ENCODE measurements at regions not wholly inside any gene's neighbourhood (a gene's known extent, or its start where the extent isn't known, plus 50 kb on each side); places are given as distances from the start of the nearest gene placed in this dataset.

DNA sequence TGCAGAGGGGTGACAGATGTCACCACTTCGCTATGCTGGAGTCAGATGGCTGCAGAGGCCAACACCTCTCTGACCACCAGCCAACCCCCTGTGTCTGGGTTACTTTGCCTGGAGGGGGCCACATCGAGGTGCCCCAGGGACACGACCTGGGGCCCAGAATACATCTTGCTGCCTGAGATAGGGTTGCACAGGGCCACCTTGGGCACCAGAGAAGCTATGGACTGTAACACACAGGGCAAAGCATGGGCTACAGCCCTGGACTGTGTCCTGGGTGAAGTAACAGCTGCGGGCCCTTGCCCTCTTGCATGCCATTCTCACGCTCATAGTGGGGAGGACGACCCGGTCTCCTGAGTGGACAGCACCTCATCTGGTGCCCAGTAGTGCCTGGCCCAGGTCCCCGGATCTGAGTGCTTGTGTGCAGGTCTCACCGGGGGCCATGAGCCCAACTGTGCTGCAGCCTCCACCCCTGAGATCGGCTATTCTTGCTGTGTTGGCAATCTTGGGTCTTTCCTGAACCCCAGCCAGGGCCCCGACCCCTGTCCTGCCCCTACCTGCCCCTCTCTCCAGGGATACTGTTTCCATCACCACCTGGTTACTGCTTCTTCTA is 115.2 kb upstream of the GDF10 start:
- Histone ChIP-seq H3K36me3 (no peaks in the 10 kb centered on the region), H3K4me3 (no peak overlapping the region)
- DNase-seq, result no peak

DNA sequence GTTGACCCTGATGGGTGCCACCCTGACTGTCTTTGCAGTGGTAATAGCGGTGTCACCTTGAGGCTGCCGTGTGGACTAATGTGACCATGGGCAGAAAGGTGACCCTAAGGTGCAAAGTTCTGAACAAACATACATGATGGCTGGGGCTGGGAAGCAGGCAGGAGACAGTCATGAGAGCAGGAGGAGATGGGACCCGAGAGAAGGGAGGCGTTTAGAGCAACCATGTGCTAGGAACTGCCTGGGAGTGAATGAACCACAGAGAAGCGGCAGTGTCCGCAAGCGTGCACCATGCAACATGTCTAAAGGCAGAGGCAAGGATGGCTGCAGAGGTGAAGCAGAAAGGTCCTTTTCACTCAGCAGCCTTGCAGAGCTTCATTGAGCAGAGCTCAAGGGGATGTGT is 113.1 kb upstream of the GDF10 start:
- no peaks in the 10 kb centered on the region for H3K9me3 ChIP-seq
- no peaks in the 10 kb centered on the region for H3K36me3 ChIP-seq

More for the DNA sequence above, 115.2 kb upstream of the GDF10 start:
- no peaks in the 10 kb centered on the region for H3K27me3 ChIP-seq
- no peaks in the 10 kb centered on the region for H3K9me3 ChIP-seq

DNA sequence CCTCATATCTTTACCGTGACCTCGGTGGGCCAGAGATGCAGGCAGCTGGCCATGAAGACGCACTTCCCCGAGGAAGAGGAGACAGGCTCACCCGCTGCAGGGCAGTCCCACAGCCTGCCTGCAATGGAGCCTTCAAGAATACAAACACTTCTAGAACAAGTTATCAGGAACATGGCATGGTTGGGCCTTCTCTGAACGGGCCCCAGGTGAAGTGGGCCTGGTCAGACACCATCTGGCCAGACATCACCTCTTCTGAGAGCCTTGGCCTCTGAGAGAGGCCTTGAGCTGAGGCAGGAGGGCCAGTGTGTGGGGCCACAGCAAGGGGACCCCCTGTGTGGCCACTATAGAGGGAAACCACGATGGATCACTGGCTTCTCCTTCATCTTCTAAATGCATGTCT is 112.4 kb upstream of the GDF10 start:
- H3K9me3 ChIP-seq, result no peaks in the 10 kb centered on the region
- no peaks in the 10 kb centered on the region for H3K27me3 ChIP-seq
- H3K4me3 ChIP-seq, result no peak overlapping the region
- no peaks in the 10 kb centered on the region for H3K36me3 ChIP-seq
- DNase-seq, result no peak

More for the DNA sequence above, 113.1 kb upstream of the GDF10 start:
- Histone ChIP-seq H3K27me3 (no peaks in the 10 kb centered on the region), H3K4me3 (no peak overlapping the region)
- no peak for DNase-seq

DNA sequence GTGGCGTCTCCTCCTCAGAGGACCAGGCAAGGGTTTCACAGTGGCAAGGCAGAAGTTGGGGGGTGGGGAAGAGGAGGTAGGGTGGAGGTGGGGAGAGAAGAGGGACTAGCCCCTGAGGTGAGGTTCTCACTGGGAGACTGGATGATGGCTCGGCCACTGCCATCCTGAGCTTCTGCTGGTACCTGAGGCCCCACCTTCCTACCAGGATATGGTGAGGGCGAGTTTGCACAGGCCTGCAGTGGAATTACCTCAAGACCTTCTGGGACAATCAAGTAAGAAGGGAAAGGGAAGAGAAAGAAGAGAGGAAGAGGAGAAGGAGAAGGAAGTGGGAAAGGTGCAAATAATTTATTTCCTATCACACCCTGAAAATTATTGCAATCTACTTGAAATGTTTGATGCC is 111.8 kb upstream of the GDF10 start:
- Histone ChIP-seq H3K27me3 (no peaks in the 10 kb centered on the region), H3K36me3 (no peaks in the 10 kb centered on the region), H3K9me3 (no peaks in the 10 kb centered on the region), H3K4me3 (no peak overlapping the region)
- DNase-seq, result no peak

DNA sequence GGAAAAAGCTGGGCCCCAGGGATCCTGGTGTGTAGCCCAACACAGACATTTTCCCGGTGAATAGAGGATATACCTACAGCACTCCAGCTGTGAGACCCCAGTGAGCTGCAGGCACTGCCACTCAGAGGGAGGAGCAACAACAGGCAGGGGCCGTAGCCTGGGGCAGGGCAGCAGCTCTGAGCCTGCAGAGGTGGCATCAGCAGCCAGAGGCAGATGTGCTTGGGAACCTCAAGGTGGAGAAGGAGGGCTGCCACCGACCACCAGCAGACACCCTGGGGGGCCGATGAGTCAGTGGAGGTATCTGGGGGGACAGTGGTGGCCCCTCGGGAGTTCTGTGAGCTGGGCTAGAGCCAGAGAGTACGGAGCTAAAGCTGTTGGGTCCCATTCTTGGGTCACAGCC is 110.2 kb upstream of the GDF10 start:
- Histone ChIP-seq H3K27me3 (no peaks in the 10 kb centered on the region), H3K9me3 (no peaks in the 10 kb centered on the region), H3K36me3 (no peaks in the 10 kb centered on the region), H3K4me3 (no peak overlapping the region)
- DNase-seq, result no peak

DNA sequence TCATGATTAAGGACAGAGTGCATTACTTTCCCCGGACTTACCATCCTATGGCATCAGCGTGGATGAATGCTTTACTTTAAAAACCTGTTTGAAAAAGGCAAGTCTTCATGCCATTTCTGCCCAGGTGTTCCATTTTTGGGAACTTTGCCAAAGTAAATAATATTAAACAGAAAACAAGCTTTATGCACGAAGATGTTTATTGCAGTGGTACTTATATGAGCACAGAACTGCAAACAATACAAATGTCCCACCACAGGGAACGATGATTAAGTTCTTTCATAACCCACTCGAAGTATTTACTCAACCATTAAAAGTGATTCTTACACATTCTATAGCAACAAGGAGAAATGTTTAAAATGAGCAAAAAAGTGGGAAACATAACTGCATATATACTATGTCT is 109.7 kb upstream of the GDF10 start:
- Histone ChIP-seq H3K27me3 (no peaks in the 10 kb centered on the region), H3K4me3 (no peak overlapping the region), H3K36me3 (no peaks in the 10 kb centered on the region), H3K9me3 (no peaks in the 10 kb centered on the region)
- DNase-seq, result no peak

DNA sequence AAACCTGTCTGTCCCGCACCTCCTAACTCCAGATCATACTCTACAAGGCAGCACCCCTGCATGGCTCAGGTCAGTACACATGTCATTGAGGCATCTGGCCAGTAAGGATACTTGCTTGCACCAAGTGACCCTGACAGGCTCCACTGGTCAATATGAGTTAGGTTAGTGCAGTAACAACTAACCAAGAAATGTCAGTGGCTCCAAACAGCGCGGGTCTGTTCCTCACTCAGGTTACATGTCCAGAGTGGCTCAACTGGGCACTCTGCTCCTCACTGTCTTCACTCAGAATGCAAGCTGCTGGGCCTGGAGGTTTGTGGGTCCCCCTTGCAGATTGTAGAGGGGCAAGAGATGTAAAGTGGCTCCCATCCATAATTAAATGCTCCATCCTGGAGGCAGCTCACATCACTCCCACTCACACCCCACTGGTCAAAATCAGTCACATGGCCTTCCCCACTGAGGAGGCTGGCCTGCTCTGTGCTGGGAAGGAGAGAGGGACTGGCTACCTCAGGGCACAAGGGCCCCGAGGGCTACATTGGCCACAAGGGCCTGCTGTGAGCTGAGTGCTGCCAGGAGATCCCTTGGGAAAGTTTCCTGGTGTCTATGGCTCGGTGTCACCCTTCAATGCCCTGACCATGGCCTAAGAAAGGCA is 109.1 kb upstream of the GDF10 start:
- no peaks in the 10 kb centered on the region for H3K36me3 ChIP-seq
- DNase-seq, result no peak
- H3K9me3 ChIP-seq, result no peaks in the 10 kb centered on the region
- no peaks in the 10 kb centered on the region for H3K27me3 ChIP-seq
- no peak overlapping the region for H3K4me3 ChIP-seq

DNA sequence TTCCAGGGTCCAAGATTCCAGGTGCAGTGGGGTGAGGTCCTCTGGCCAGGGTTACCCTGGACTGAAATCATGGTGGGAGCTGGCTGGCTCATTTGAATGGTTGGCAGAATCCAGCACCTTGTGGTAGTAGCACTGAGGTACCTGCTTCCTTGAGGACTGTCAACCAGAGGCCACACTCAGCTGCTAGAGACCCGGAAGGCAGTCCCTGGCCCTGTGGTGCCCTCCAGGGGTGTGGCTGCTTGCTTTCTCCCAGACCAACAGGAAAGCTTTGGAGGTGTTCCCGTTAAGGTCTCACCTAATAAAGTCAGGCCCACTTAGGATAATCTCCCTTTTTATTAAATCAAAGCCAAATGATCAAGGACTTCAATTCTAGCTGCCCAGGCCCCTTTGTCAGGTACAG is 107.7 kb upstream of the GDF10 start:
- no peaks in the 10 kb centered on the region for H3K27me3 ChIP-seq
- H3K9me3 ChIP-seq, result no peaks in the 10 kb centered on the region
- H3K36me3 ChIP-seq, result no peaks in the 10 kb centered on the region
- H3K4me3 ChIP-seq, result no peak overlapping the region
- DNase-seq, result no peak

DNA sequence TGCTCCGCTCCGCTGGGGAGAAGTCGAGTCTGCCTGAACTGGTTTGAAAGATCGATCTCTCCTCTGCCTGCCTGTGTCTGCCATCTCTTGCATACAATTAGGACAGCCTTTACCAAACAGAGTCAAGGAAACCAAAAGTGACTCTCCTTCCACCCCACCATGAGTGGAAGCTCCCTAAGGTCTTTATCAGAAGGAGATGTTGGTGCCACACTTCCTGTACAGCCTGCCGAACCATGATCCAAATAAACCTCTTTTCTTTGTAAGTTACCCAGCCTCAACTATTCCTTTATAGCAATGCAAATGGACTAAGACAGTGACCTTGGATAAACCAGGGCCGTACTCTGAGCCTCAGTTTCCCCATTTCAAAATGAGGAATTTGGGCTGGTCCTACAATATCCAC is 106.3 kb upstream of the GDF10 start:
- Histone ChIP-seq H3K4me3 (no peak overlapping the region), H3K27me3 (no peaks in the 10 kb centered on the region), H3K36me3 (no peaks in the 10 kb centered on the region), H3K9me3 (no peaks in the 10 kb centered on the region)
- no peak for DNase-seq

DNA sequence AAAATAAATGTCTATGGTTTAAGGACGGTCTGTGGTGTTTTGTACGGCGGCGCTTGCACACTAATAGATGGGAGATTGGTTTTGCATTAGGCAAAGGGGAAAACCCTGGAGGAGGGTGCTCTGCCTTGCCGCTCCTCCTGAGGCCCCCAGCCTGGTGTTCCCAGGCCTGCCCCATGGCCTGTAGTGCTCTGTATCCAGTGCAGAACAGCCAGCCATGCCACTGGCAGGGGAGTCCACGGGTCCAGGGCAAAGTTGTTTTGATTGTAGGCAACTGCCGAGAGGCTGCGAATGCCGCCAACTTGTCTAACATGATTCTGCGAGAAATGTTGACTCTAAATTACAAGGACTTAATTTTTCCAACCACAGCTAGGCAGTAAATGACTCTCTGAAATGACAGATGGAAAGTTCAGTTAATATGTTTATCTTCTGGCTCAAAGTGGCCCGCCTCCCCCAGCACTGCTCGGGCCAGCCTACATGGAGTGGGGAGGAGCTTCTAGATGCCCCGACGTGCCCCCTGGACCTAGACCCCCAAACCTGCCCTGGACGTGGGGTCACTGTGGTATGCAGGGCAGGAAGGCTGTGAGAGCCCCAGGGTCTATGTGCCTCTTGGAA is 104.6 kb upstream of the GDF10 start:
- H3K36me3 ChIP-seq, result no peaks in the 10 kb centered on the region
- H3K4me3 ChIP-seq, result no peak overlapping the region
- no peaks in the 10 kb centered on the region for H3K27me3 ChIP-seq
- no peak for DNase-seq
- no peaks in the 10 kb centered on the region for H3K9me3 ChIP-seq

DNA sequence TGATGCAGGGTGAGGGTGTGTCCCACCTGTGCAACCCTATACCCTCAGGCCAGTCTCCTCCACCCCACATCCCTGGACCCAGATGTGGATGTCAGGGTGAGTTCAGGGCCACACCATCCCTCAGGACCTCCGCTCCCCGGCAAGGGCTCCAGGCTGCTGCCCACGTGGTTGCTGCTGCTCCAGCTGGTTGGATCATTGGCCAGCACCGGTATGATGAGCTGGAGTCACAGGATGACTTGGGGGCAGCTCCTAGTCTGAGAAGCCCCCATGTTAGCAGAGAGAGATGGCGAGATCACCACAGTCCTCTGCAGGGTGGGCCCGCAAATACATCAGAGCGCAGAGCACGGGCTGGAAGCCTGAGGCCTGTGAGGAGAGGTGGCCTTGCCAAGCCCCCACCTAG is 103.3 kb upstream of the GDF10 start:
- Histone ChIP-seq H3K27me3 (no peaks in the 10 kb centered on the region), H3K9me3 (no peaks in the 10 kb centered on the region), H3K36me3 (no peaks in the 10 kb centered on the region), H3K4me3 (no peak overlapping the region)
- DNase-seq, result no peak

DNA sequence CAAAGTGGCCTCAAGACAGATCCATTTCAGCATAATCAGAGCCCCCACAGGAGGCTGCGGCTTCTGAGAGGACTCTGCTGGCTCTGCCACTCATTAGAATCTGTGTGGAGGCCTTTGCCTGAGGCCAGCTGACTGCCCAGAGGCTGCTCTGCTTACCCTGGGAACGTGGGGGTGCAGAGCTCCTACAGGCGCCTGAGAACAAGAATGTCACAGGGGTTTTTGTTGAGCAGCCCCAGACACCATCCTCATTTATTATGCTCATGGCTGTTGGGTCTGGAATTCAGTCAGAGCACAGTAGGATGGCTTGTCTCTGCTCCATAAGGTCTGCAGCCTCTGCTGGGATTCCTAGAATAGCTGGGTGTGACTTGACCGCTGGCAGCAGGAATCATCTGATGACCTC is 101.8 kb upstream of the GDF10 start:
- no peaks in the 10 kb centered on the region for H3K9me3 ChIP-seq
- no peaks in the 10 kb centered on the region for H3K36me3 ChIP-seq
- H3K27me3 ChIP-seq, result no peaks in the 10 kb centered on the region
- DNase-seq, result no peak
- no peak overlapping the region for H3K4me3 ChIP-seq

DNA sequence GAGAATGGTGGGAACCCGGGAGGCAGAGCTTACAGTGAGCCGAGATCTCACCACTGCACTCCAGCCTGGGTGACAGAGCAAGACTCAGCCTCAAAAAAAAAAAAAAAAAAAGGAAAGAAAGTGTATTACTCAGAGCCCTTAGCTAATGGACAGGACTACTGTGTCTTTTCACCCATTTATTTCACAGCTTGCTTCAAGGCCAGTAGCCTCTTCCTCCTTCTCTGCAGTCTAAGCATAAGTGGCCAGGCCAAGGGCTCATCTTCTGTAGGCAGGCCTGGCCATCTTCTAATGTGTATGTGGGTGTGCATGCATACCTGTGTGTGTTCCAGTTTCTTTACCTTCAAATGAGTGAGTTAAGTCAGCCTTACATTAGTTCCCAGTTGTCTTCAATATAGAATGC is 94.8 kb upstream of the GDF10 start:
- no peaks in the 10 kb centered on the region for H3K9me3 ChIP-seq
- H3K36me3 ChIP-seq, result no peaks in the 10 kb centered on the region
- no peak overlapping the region for H3K4me3 ChIP-seq
- no peaks in the 10 kb centered on the region for H3K27me3 ChIP-seq
- DNase-seq, result no peak

DNA sequence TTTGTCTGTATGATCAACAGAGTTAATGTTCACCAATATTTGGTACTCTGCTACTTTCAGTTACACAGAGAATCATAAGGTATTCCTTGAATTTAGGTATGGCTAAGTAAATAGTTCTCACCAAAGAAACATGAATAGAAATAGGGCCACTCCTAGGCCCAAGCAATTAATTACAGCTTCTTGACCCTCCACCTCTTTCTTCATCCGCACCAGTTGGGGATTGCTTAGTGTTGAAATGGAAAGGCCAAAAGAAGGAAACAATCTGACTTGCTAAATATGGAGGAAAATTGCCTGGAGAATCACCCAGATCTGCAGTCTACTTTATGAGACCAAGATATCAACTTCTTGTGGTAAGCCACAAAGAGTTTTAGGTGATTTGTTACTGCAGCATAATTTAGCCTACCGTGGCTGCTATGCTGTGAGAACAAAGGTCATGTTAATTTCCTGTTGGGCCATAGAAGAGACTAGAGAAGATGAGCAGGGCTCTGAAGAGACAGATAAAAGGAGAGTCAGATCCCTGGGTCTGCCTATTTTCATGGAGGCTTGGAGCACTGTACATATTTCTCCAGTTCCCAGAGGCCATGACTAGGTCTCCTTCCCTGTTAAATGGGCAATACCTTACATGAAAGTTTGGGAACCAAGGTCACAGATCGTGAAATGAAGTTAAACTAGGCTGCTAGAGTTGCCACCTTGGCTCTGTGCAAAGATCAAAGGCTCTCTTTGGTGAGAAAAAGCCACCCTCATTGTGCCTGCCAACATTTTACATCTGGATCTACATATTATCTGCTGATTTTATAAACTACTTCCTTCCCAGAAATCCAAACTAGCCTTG is 93.3 kb upstream of the GDF10 start:
- Histone ChIP-seq H3K27me3 (no peaks in the 10 kb centered on the region), H3K4me3 (no peak overlapping the region), H3K36me3 (no peaks in the 10 kb centered on the region), H3K9me3 (no peaks in the 10 kb centered on the region)
- no peak for DNase-seq

DNA sequence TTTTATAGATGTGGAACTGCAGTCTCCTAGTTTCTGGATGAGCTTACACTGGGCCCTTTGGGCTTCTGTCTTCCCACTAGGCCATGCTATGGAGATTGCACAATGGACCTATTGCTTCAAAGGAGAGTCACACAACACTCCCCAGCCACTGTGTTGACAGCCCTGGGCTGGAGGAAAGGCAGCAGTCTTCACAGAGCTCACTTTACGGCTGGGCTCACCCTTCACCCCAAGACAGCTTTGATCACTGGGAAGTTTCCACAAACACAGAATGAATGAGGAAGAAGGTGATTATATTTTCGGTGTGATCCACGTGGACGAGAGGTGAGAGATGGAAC is 92.7 kb upstream of the GDF10 start:
- H3K9me3 ChIP-seq, result peaks cover under 1% of the 10 kb centered on the region; the same call in 1 of the 2 replicates
- H3K27me3 ChIP-seq, result no peaks in the 10 kb centered on the region
- no peak for DNase-seq
- no peaks in the 10 kb centered on the region for H3K36me3 ChIP-seq
- H3K4me3 ChIP-seq, result no peak overlapping the region

DNA sequence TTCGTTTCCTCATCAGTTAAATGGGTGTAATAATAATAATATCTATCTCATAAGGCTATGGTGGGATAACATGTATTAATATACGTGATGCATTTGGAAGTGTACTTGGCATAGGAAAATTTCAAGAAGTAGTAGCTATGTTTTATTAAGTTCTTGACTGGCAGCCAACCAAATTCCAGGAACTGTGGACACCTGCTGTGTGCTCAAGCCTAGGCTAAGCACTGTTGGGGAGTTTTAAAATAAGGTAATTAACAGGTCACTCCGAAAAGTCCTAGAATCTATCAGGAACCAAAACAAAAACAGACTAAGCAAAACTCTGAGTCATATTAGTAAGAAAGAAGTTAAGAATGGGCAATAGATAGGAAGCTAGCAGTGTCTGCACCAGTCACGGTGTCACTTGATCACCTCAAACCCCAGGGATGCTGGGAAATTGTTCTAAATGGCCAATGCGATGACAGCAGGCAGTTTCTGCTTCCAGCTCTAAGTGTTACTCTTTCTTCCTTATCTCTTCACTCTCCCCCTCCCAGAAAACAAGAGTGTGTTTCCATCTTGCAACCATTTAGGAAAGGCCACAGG is 92.0 kb upstream of the GDF10 start:
- Histone ChIP-seq H3K4me3 (no peak overlapping the region), H3K36me3 (no peaks in the 10 kb centered on the region), H3K9me3 (peaks cover 3% of the 10 kb centered on the region; the same call in 1 of the 2 replicates), H3K27me3 (no peaks in the 10 kb centered on the region)
- no peak for DNase-seq

DNA sequence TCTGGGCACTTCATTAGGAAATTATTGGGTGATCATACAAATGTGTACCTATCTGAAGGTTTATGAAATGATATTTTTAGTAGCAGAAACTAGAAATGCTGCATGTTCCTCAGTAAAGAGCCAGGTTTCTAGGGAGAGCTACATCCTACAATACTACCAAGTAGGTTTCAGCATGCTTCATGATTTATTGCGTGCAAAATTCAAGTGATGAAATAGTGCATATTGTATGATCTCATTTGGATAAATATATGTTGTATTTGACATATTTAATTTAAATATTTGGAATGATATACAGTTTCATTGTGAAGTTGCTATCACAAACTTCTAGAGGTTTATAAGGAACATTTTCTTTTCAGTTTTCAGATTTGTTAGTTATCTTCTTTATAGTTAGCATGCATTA is 90.5 kb upstream of the GDF10 start:
- no peaks in the 10 kb centered on the region for H3K27me3 ChIP-seq
- no peaks in the 10 kb centered on the region for H3K36me3 ChIP-seq
- DNase-seq, result no peak
- peaks cover 3% of the 10 kb centered on the region; the same call in 1 of the 2 replicates for H3K9me3 ChIP-seq
- H3K4me3 ChIP-seq, result no peak overlapping the region

All from MG63 (cell line).